Tongue (tissue), 2 donors: ENCODE measurements at regions not wholly inside any gene's neighbourhood (a gene's known extent, or its start where the extent isn't known, plus 50 kb on each side); places are given as distances from the start of the nearest gene placed in this dataset. TPM values are rescaled to one million over a fixed set of nuclear protein-coding genes. Genes with fewer than 3 reads are reported as not detected.
"Not testable (repeated sequence)": the region's sequence is repeated elsewhere in the genome, so short reads cannot be mapped to it uniquely, and the experiment has no call there.

Source experiments
- DNase-seq: peaks from one replicate; pipeline ENCODE4 v3.0.0-alpha.2; 2015
- small RNA-seq: library from RNA; depleted of rRNA; stranded (forward); fragments of <200 nt; gene quantifications from one replicate; pipeline ENCODE3, GENCODE V24; 2014; ENCODE audit warnings: low replicate concordance

- peak; percentile 27 for DNase-seq
Observed at GRCh38 chr1:184820218-184820750, 65.6 kb upstream of the EDEM3 start.

- no peak for DNase-seq
Observed at GRCh38 chr1:184818646-184819045, 64.0 kb upstream of the EDEM3 start.

- DNase-seq = not testable (repeated sequence)
Observed at GRCh38 chr1:184817003-184817402, 62.3 kb upstream of the EDEM3 start.

GRCh38 chr1:184813528-184814089, 59.0 kb upstream of the EDEM3 start:
- DNase-seq = no peak

- no peak for DNase-seq
Observed at GRCh38 chr1:184811439-184812111, 56.9 kb upstream of the EDEM3 start.

DNA sequence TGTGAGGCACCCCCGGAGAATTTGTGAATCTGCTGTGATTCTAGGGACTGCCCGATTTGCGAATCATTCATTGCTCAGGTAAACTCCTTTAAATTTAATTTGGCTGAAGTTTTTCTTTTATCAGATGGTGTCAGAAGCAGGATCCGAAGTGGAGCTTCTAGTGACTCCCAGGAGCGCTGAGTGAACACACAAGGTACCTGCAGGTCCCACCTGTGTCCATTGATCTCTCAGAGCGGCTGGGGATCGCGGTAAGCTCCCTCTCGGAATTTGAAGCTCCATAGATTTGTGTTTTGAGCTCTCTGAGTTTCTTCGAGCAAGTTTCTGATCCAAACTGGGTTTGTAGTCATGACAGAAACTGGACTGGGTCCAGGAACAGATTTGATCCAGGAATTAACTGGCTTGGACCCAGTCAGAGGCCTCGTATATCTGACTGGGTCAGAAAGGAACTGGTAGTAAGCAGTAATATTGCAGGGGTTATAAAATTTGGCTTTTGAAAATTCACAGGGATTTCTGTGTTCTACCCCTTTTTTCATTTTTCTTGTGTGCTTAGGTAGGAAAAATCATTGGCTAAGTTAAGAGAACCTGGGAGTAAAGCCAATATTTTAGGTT, 56.2 kb upstream of the EDEM3 start:
- no peak for DNase-seq

DNA sequence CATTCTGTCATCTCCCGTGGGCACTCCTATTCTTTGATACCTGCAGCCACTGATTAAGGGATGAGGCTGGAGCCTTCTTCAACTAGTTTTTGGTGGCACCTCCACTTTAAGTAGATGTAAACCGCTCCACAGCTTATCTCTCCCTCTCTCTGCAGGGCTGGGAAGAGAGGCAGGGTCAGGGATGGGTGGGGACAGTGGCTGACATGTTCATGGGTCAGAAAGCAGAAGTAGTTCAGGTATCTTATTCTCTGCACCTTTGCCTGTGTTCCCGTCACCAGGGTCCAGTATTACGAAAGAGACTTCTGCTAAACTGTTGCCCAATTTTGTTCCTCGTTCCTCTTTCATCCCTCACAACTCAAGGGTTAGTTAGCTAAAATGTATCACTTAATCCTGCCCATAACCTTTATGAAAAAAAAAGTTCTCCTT, 51.7 kb upstream of the EDEM3 start:
- no peak for DNase-seq

GRCh38 chr1:184805667-184806295, 51.1 kb upstream of the EDEM3 start:
- peak; percentile 95 for DNase-seq

Small RNA genes lying in the stretch of these regions (small RNA-seq; reads per million reads assigned to genes)
- gene RNU7-13P = not detected
